Body of pancreas (tissue), 4 donors: ENCODE measurements at regions not wholly inside any gene's neighbourhood (a gene's known extent, or its start where the extent isn't known, plus 50 kb on each side); places are given as distances from the start of the nearest gene placed in this dataset.

Experiments
- CTCF ChIP-seq, 7 experiments: fragments of 450-650 bp in 4 of 7; fragments of 200-600 bp in 3 of 7; sonication (generic) in 3 of 7; IDR thresholded peaks; one replicate each; pipeline ENCODE4 v1.5.1; 2016 to 2019; ENCODE audit warnings: antibody characterized with exemption in 7 of 7
- POLR2A ChIP-seq, 3 donors: fragments of 450-650 bp; IDR thresholded peaks; one replicate each; pipeline ENCODE4 v1.6.1; 2016; ENCODE audit warnings: antibody characterized with exemption in 3 of 3, mild to moderate bottlenecking in 2 of 3

DNA sequence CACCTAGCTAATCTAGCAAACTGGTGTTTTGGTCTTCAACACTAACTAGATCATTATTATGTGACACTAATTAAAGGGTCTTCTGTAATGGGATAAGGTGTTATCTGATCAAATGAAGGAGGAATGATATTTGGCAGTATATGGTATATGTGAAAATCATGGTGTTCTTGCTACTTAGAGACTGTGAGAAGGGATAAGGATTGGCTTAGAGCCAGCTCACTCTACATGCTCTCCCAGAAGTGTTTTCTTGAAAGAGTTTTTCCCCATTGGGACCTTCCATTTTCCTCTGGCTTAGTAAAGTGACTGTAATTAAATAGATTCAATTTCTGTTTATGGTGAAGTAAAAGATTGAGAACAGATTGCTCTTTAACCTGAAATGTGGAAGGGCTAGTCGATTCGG lies 71.2 kb upstream of the RGL1 start:
- TF ChIP-seq CTCF (IDR thresholded peaks at IDR 0.05), result no peak
- no peak for TF ChIP-seq POLR2A (IDR thresholded peaks at IDR 0.05)
